GM12892 (cell line): ENCODE measurements at regions not wholly inside any gene's neighbourhood (a gene's known extent, or its start where the extent isn't known, plus 50 kb on each side); places are given as distances from the start of the nearest gene placed in this dataset.

ENCODE experiments used
- POLR2A ChIP-seq: IDR thresholded peaks from 2 replicates; pipeline ENCODE4 v1.6.1; 2011; ENCODE audit warnings: low read depth, low read length, control low read depth
- POLR2AphosphoS5 ChIP-seq: IDR thresholded peaks from 2 replicates; pipeline ENCODE4 v1.6.1; 2011; ENCODE audit warnings: low read depth, low read length, control low read depth

DNA sequence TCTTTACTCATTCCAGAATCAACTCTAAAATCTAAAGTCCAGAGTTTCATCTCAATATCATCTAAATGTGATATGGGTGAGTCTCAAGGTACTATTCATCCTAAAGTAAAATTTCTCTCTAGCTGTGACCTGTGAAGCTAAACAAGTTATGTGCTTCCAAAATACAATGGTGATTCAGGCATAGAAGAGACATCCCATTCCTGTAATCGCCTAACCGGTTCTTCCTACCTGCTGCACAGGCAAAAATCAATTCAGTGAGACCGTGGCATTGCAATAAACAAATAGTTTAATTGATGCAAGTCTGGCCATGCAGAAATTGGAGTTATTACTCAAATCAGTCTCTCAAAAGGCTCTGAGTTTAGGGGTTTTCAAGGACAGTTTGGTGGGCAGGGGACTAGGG is 232.8 kb downstream of the UBE3D start:
- TF ChIP-seq POLR2AphosphoS5 (no peak), POLR2A (no peak)
